GM12878 (cell line): ENCODE measurements at regions not wholly inside any gene's neighbourhood (a gene's known extent, or its start where the extent isn't known, plus 50 kb on each side); places are given as distances from the start of the nearest gene placed in this dataset.

Source experiments
- ATAC-seq: fragments of 200-7000 bp; cut with Tn5 transposase; 3 replicates; pipeline ENCODE4 v1.9.1; 2020; ENCODE audit warnings: mild to moderate bottlenecking, moderate library complexity
- BruUV-seq: library from RNA; stranded (reverse); fragments of 400-500 nt; replicated peaks from 2 replicates; lab custom pipeline; 2021; lab: Mats Ljungman, UMichigan
- CTCF ChIA-PET: fragments of 300-600 bp; sonication (Branson Sonifier 250); formaldehyde crosslinking; extraction: SDS; loops from one replicate; lab custom pipeline; 2021; ENCODE audit warnings: inconsistent platforms; lab: Yijun Ruan, JAX
- POLR2A ChIA-PET: fragments of 350-600 bp; formaldehyde crosslinking; extraction: SDS; loops from one replicate; lab custom pipeline; 2021; ENCODE audit warnings: inconsistent platforms; lab: Charles Lee
- RAD21 ChIA-PET: fragments of 300-600 bp; sonication (Branson Sonifier 250); formaldehyde crosslinking; loops from one replicate; lab custom pipeline; 2023; ENCODE audit warnings: antibody characterized with exemption; ENCODE audit not compliant: unreplicated experiment; lab: Charles Lee
- SMC1A ChIA-PET: fragments of 300-600 bp; sonication (Branson Sonifier 250); formaldehyde crosslinking; loops from one replicate; lab custom pipeline; 2023; ENCODE audit not compliant: unreplicated experiment, uncharacterized antibody; lab: Charles Lee
- DNase-seq: peaks from one replicate; pipeline ENCODE4 v3.0.0-alpha.2; 2011; ENCODE audit warnings: low read depth, low spot score
- FAIRE-seq: peaks from 3 replicates; lab custom pipeline; 2011; peaks lifted over from hg19 to GRCh38; lab: Jason Lieb, UNC
- H2AFZ ChIP-seq: 2 replicates; pipeline ENCODE4 v1.6.0; 2011; ENCODE audit warnings: low read depth, low read length, control low read depth; ENCODE audit not compliant: control insufficient read depth
- H3K27ac ChIP-seq: 2 replicates; pipeline ENCODE4 v1.5.1; 2011; ENCODE audit warnings: control low read depth; ENCODE audit not compliant: control insufficient read depth, insufficient read depth
- H3K27me3 ChIP-seq, 2 experiments: replicated peaks in 1 of 2; 2 replicates each; pipeline versions ENCODE4 v1.6.0 to v1.6.1; 2011; ENCODE audit warnings: low read length in 1 of 2; ENCODE audit not compliant: control insufficient read depth in 2 of 2, insufficient read depth in 2 of 2
- H3K36me3 ChIP-seq, 2 experiments: 2 replicates each; pipeline ENCODE4 v1.5.1; 2011; ENCODE audit warnings: low read length in 1 of 2; ENCODE audit not compliant: control insufficient read depth in 2 of 2, insufficient read depth in 2 of 2
- H3K4me1 ChIP-seq: 2 replicates; pipeline ENCODE4 v1.6.1; 2011; ENCODE audit warnings: mild to moderate bottlenecking, low read length, moderate library complexity, mixed read lengths; ENCODE audit not compliant: control insufficient read depth, insufficient read depth
- H3K4me2 ChIP-seq: 2 replicates; pipeline ENCODE4 v1.6.0; 2011; ENCODE audit warnings: control low read depth; ENCODE audit not compliant: control insufficient read depth, insufficient read depth
- H3K4me3 ChIP-seq: fragments of 200-600 bp; sonication (generic); 2 replicates; pipeline ENCODE4 v1.5.1; 2016
- H3K79me2 ChIP-seq: 2 replicates; pipeline ENCODE4 v1.6.0; 2011; ENCODE audit warnings: low read length; ENCODE audit not compliant: control insufficient read depth, insufficient read depth
- H3K9ac ChIP-seq: 2 replicates; pipeline ENCODE4 v1.8.0; 2011; ENCODE audit warnings: low read length, control low read depth, mixed read lengths; ENCODE audit not compliant: control insufficient read depth, insufficient read depth
- H3K9me3 ChIP-seq: replicated peaks from 3 replicates; pipeline ENCODE4 v1.5.1; 2011; ENCODE audit warnings: mild to moderate bottlenecking, low read length; ENCODE audit not compliant: control insufficient read depth, insufficient read depth
- H4K20me1 ChIP-seq: 2 replicates; pipeline ENCODE4 v1.6.0; 2011; ENCODE audit not compliant: control insufficient read depth, insufficient read depth
- BCL3 ChIP-seq: IDR thresholded peaks from 2 replicates; pipeline ENCODE4 v1.6.1; 2011; ENCODE audit warnings: borderline replicate concordance, low read depth, mild to moderate bottlenecking, moderate library complexity, low read length; ENCODE audit not compliant: insufficient read depth, poor library complexity, severe bottlenecking
- CBX5 ChIP-seq: sonication (generic); IDR thresholded peaks from 2 replicates; pipeline ENCODE4 v1.6.1; 2016; ENCODE audit warnings: low read depth, moderate library complexity, mild to moderate bottlenecking, inconsistent platforms
- CEBPB ChIP-seq, 2 experiments: fragments of 150-350 bp in 1 of 2; IDR thresholded peaks; 2 replicates each; pipeline ENCODE4 v1.6.1; 2012 to 2014; ENCODE audit warnings: low read depth in 2 of 2, low read length in 2 of 2, borderline replicate concordance in 1 of 2, inconsistent platforms in 1 of 2
- ETV6 ChIP-seq, 2 experiments: fragments of 450-650 bp in 1 of 2; IDR thresholded peaks in 1 of 2; conservative IDR thresholded peaks in 1 of 2; 2 replicates each; pipeline ENCODE4 v1.6.1; 2014; ENCODE audit warnings: antibody characterized with exemption in 1 of 2, borderline replicate concordance in 1 of 2, low read depth in 1 of 2, mild to moderate bottlenecking in 1 of 2, moderate library complexity in 1 of 2
- GATAD2B ChIP-seq: fragments of 450-650 bp; conservative IDR thresholded peaks from 2 replicates; pipeline ENCODE4 v1.6.1; 2017; ENCODE audit warnings: low read depth, mild to moderate bottlenecking, moderate library complexity
- JUNB ChIP-seq: IDR thresholded peaks from 2 replicates; pipeline ENCODE4 v1.6.1; 2016; ENCODE audit warnings: antibody characterized with exemption, mild to moderate bottlenecking
- JUND ChIP-seq: IDR thresholded peaks from 2 replicates; pipeline ENCODE4 v1.6.1; 2012; ENCODE audit warnings: low read depth, mild to moderate bottlenecking, low read length, improper control_type of control experiment, moderate library complexity
- SUPT20H ChIP-seq: IDR thresholded peaks from 2 replicates; pipeline ENCODE4 v1.6.1; 2011; ENCODE audit warnings: low read depth, mild to moderate bottlenecking, low read length, moderate library complexity, borderline replicate concordance; ENCODE audit not compliant: control insufficient read depth
- TCF12 ChIP-seq: IDR thresholded peaks from 2 replicates; pipeline ENCODE4 v1.6.1; 2011; ENCODE audit warnings: low read depth, mild to moderate bottlenecking, low read length
- YBX1 ChIP-seq: fragments of 450-650 bp; IDR thresholded peaks from 2 replicates; pipeline ENCODE4 v1.6.1; 2016; ENCODE audit warnings: antibody characterized with exemption
- YY1 ChIP-seq: IDR thresholded peaks from 2 replicates; pipeline ENCODE4 v1.6.1; 2011; ENCODE audit warnings: low read depth, mild to moderate bottlenecking, low read length
- ZBTB33 ChIP-seq: fragments of 450-650 bp; IDR thresholded peaks from 2 replicates; pipeline ENCODE4 v1.6.1; 2017; ENCODE audit warnings: mild to moderate bottlenecking
- ZNF687 ChIP-seq: fragments of 450-650 bp; IDR thresholded peaks from 2 replicates; pipeline ENCODE4 v1.6.1; 2017; ENCODE audit warnings: mild to moderate bottlenecking, moderate library complexity
- ZZZ3 ChIP-seq: IDR thresholded peaks from 2 replicates; pipeline ENCODE4 v1.6.1; 2011; ENCODE audit warnings: low read depth; ENCODE audit not compliant: control insufficient read depth, insufficient read length
- WGBS: methylation state at CpG from one replicate; pipeline ENCODE4 v1.1.6; 2016; ENCODE audit warnings: low lambda C conversion rate; ENCODE audit not compliant: insufficient replicate concordance, insufficient coverage; ENCODE audit errors: missing lambda C conversion rate; 5-methylcytosine and 5-hydroxymethylcytosine counted together
- in situ Hi-C: fragments of 300-500 bp; cut with MboI; formaldehyde crosslinking; loops from 9 replicates; pipeline ENCODE4 v1.14.3; 2018; ENCODE audit warnings: mixed read lengths
- intact Hi-C: fragments of 100-400 bp; cut with micrococcal nuclease; formaldehyde crosslinking; loops from one replicate; pipeline ENCODE4 v1.14.2; 2022; ENCODE audit not compliant: unreplicated experiment

- no peak for TF ChIP-seq ZBTB33
These were observed 230.3 kb downstream of the THBS2 start (continued) for GRCh38 chr6:169023161-169023874.

GRCh38 chr6:169022079-169022478, 231.6 kb downstream of the THBS2 start:
- Histone ChIP-seq H4K20me1 (no peaks in the 10 kb centered on the region), H3K27ac (no peak overlapping the region), H3K79me2 (no peaks in the 10 kb centered on the region), H3K4me3 (no peak overlapping the region), H3K4me2 (no peak overlapping the region), H3K4me1 (no peaks in the 10 kb centered on the region), H3K27me3 (no peaks in the 10 kb centered on the region), H3K9me3 (no peaks in the 10 kb centered on the region; the same call in 2 of the 3 replicates), H3K36me3 (no peaks in the 10 kb centered on the region), H2AFZ (no peak overlapping the region), H3K9ac (no peak overlapping the region)
- CTCF ChIA-PET = no interaction called here
- no peak for ATAC-seq
- SMC1A ChIA-PET = no interaction called here
- FAIRE-seq = no peak
- RAD21 ChIA-PET = no interaction called here
- POLR2A ChIA-PET = no interaction called here
- DNase-seq = no peak
- BruUV-seq = no TSS peak
- TF ChIP-seq YBX1 (no peak), ETV6 (conservative IDR thresholded peaks at IDR 0.05 in 1 of 2, IDR thresholded peaks at IDR 0.05 in 1 of 2; ENCODE audit: borderline replicate concordance in 1 of 2, low read depth in 1 of 2) (no peak), YY1 (no peak), GATAD2B (no peak), JUNB (no peak), JUND (no peak), BCL3 (no peak), CEBPB (IDR thresholded peaks at IDR 0.05; ENCODE audit: borderline replicate concordance in 1 of 2, low read depth in 2 of 2, low read length in 2 of 2) (no peak), CBX5 (no peak), TCF12 (no peak), SUPT20H (no peak), ZZZ3 (no peak), ZNF687 (no peak)
- in situ Hi-C loops (no loop called here), intact Hi-C loops (no loop called here)
- 38% methylated on average over 12 of the region's 12 CpGs for WGBS
